Hepatocyte (in vitro differentiated cells): ENCODE measurements at regions not wholly inside any gene's neighbourhood (a gene's known extent, or its start where the extent isn't known, plus 50 kb on each side); places are given as distances from the start of the nearest gene placed in this dataset.

Source experiments
- EZH2 ChIP-seq: fragments of 200-600 bp; sonication (generic); IDR thresholded peaks from 2 replicates; pipeline ENCODE4 v1.6.1; 2016; ENCODE audit warnings: antibody characterized with exemption, mild to moderate bottlenecking, borderline replicate concordance
- EZH2phosphoT487 ChIP-seq: fragments of 200-600 bp; sonication (generic); IDR thresholded peaks from one replicate; pipeline ENCODE4 v1.6.1; 2018; ENCODE audit warnings: antibody characterized with exemption, mild to moderate bottlenecking, low read depth, moderate library complexity; ENCODE audit not compliant: unreplicated experiment, severe bottlenecking
- TF ChIP-seq, protein P1 (sequence below): fragments of 200-600 bp; sonication (generic); IDR thresholded peaks from 2 replicates; pipeline ENCODE4 v1.5.1; 2016; ENCODE audit warnings: antibody characterized with exemption, mild to moderate bottlenecking; ENCODE audit not compliant: poor library complexity

DNA sequence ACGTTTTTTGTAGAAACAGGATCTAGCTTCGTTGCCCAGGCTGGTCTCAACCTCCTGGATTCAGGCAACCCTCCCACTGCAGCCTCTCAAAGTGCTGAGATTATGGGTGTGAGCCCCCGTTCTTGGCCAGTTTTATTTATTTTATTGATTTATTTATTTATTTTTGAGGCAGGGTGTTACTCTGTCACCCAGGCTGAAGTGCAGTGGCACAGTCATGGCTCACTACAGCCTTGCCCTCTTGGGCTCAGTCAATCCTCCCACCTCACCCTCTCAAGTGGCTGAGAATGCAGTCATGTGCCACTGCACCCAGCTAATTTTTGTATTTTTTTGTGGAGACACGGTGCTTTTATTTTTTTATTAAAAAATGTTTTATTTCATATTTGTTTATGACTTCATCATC, 79.9 kb upstream of the ATF7IP2 start:
- TF ChIP-seq, protein P1, sequence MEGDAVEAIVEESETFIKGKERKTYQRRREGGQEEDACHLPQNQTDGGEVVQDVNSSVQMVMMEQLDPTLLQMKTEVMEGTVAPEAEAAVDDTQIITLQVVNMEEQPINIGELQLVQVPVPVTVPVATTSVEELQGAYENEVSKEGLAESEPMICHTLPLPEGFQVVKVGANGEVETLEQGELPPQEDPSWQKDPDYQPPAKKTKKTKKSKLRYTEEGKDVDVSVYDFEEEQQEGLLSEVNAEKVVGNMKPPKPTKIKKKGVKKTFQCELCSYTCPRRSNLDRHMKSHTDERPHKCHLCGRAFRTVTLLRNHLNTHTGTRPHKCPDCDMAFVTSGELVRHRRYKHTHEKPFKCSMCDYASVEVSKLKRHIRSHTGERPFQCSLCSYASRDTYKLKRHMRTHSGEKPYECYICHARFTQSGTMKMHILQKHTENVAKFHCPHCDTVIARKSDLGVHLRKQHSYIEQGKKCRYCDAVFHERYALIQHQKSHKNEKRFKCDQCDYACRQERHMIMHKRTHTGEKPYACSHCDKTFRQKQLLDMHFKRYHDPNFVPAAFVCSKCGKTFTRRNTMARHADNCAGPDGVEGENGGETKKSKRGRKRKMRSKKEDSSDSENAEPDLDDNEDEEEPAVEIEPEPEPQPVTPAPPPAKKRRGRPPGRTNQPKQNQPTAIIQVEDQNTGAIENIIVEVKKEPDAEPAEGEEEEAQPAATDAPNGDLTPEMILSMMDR, result no peak
- TF ChIP-seq EZH2 (no peak), EZH2phosphoT487 (no peak)
